ENCODE measurements at regions not wholly inside any gene's neighbourhood (a gene's known extent, or its start where the extent isn't known, plus 50 kb on each side); places are given as distances from the start of the nearest gene placed in this dataset.

DNA sequence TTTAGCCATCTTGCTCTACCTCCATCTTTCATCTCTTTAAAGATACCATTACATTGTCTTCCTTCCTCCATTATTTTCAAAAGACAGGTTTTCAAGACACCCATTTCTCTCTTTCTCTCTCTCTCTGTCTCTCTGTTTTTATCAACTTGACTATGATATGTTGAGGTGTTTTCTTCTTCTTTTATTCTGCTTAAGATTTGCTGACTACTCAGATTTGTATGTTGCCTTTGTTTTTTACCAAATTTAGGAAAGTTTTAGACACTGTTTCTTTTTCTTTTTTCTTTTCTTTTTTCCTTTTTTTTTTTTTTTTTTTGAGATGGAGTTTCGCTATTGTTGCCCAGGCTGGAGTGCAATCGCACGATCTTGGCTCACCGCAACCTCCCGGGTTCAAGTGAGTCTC lies 647.5 kb upstream of the VRK2 start:
- Histone ChIP-seq H3K4me2 (ENCODE audit: insufficient read depth, low read length) (no peak overlapping the region), H3K4me3 (replicated peaks in 1 of 3; ENCODE audit: insufficient read depth in 1 of 3, low read depth in 1 of 3, low read length in 3 of 3) (no peak overlapping the region), H3K9me1 (replicated peaks; ENCODE audit: control insufficient read depth, extremely low read depth, insufficient read depth, low read length) (no peaks in the 10 kb centered on the region), H3K27me3 (ENCODE audit: control insufficient read depth in 2 of 2, insufficient read depth in 2 of 2, low read length in 2 of 2) (no peaks in the 10 kb centered on the region), H4K20me1 (replicated peaks; ENCODE audit: control insufficient read depth, extremely low read depth, insufficient read depth, low read length) (no peaks in the 10 kb centered on the region), H3K4me1 (ENCODE audit: control insufficient read depth, extremely low read depth, insufficient read depth, low read length) (no peaks in the 10 kb centered on the region), H2AFZ (ENCODE audit: low read depth, low read length) (no peak overlapping the region), H3K36me3 (ENCODE audit: control insufficient read depth in 2 of 2, extremely low read depth in 1 of 2, insufficient read depth in 2 of 2, low read length in 2 of 2) (no peaks in the 10 kb centered on the region), H3K9me3 (replicated peaks; ENCODE audit: control insufficient read depth, insufficient read depth, low read length) (no peaks in the 10 kb centered on the region), H3K79me2 (ENCODE audit: control insufficient read depth, insufficient read depth, low read length) (no peaks in the 10 kb centered on the region), H3K9ac (replicated peaks; ENCODE audit: extremely low read depth, insufficient read depth, low read length) (no peak overlapping the region), H3K27ac (ENCODE audit: insufficient read depth, low read depth, low read length) (no peak overlapping the region)
- CTCF ChIA-PET = interaction anchor here (1.0 kb wide), 2 partner anchors 8 to 15 kb away, joined by 3 read pairs; no protein-coding TSS in a partner anchor
- DNase-seq (ENCODE audit: low read depth, low spot score) (no peak), FAIRE-seq (no peak)
- dilution Hi-C loops (cut with MboI; ENCODE audit: extremely low pct_ligation_motif_present, low sequenced_read_pairs) (no loop called here), intact Hi-C loops (cut with micrococcal nuclease) (no loop called here)
- POLR2A ChIA-PET = no interaction called here
- TF ChIP-seq POLR2A (IDR thresholded peaks at IDR 0.05; ENCODE audit: low read depth, low read length) (no peak), GATA2 (IDR thresholded peaks at IDR 0.05; ENCODE audit: insufficient read depth, insufficient read length, low read depth, low read length) (no peak), POLR2AphosphoS5 (IDR thresholded peaks at IDR 0.05; ENCODE audit: insufficient read depth, low read depth, low read length) (no peak), EZH2 (IDR thresholded peaks at IDR 0.05; ENCODE audit: borderline replicate concordance, low read depth, low read length, severe bottlenecking) (no peak), MYC (IDR thresholded peaks at IDR 0.05; ENCODE audit: low read depth, low read length) (no peak), JUN (IDR thresholded peaks at IDR 0.05; ENCODE audit: borderline replicate concordance, insufficient read depth, insufficient read length, low read depth) (no peak), FOS (IDR thresholded peaks at IDR 0.05; ENCODE audit: borderline replicate concordance, insufficient read depth, low read length) (no peak)
- TF ChIP-seq, protein P1, sequence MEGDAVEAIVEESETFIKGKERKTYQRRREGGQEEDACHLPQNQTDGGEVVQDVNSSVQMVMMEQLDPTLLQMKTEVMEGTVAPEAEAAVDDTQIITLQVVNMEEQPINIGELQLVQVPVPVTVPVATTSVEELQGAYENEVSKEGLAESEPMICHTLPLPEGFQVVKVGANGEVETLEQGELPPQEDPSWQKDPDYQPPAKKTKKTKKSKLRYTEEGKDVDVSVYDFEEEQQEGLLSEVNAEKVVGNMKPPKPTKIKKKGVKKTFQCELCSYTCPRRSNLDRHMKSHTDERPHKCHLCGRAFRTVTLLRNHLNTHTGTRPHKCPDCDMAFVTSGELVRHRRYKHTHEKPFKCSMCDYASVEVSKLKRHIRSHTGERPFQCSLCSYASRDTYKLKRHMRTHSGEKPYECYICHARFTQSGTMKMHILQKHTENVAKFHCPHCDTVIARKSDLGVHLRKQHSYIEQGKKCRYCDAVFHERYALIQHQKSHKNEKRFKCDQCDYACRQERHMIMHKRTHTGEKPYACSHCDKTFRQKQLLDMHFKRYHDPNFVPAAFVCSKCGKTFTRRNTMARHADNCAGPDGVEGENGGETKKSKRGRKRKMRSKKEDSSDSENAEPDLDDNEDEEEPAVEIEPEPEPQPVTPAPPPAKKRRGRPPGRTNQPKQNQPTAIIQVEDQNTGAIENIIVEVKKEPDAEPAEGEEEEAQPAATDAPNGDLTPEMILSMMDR (IDR thresholded peaks at IDR 0.05; ENCODE audit: extremely low read depth in 1 of 2, insufficient read depth in 1 of 2, low read depth in 1 of 2, low read length in 2 of 2) = no peak
- TF ChIP-seq, protein P2, sequence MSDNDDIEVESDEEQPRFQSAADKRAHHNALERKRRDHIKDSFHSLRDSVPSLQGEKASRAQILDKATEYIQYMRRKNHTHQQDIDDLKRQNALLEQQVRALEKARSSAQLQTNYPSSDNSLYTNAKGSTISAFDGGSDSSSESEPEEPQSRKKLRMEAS (IDR thresholded peaks at IDR 0.05; ENCODE audit: insufficient read depth, insufficient read length) = no peak
- BruUV-seq (replicated peaks) = no TSS peak

Measured in endothelial cell of umbilical vein (primary cell).